Left lobe of liver (tissue), 2 donors: ENCODE measurements at regions not wholly inside any gene's neighbourhood (a gene's known extent, or its start where the extent isn't known, plus 50 kb on each side); places are given as distances from the start of the nearest gene placed in this dataset.

Experiments used
- ATAC-seq: fragments of 200-7000 bp; cut with Tn5 transposase; one replicate; pipeline ENCODE4 v1.9.1; 2020; ENCODE audit warnings: mild to moderate bottlenecking, moderate library complexity
- DNase-seq: peaks from one replicate; pipeline ENCODE4 v3.0.0-alpha.2; 2020; ENCODE audit warnings: low spot score
- donor health status: DM: no; HTN: no; CAD: no; lungs with moderate emphysema.
- donor health status: DM: no; HTN: yes; CAD: no.

- ATAC-seq (no peak), DNase-seq (no peak)
Measured at GRCh38 chr16:85495259-85495658, 117.9 kb upstream of the GSE1 start.

GRCh38 chr16:85495823-85496538 lies 117.1 kb upstream of the GSE1 start:
- no peak for DNase-seq
- no peak for ATAC-seq

- ATAC-seq, result no peak
Measured at GRCh38 chr16:85497622-85498314, 115.4 kb upstream of the GSE1 start.

GRCh38 chr16:85498607-85499006 lies 114.5 kb upstream of the GSE1 start:
- ATAC-seq, result peak; percentile 26

More at GRCh38 chr16:85497622-85498314, 115.4 kb upstream of the GSE1 start:
- DNase-seq, result no peak

GRCh38 chr16:85500220-85500619 lies 112.9 kb upstream of the GSE1 start:
- no peak for DNase-seq
- no peak for ATAC-seq

More at GRCh38 chr16:85498607-85499006, 114.5 kb upstream of the GSE1 start:
- no peak for DNase-seq

GRCh38 chr16:85501900-85502299 lies 111.2 kb upstream of the GSE1 start:
- DNase-seq (no peak), ATAC-seq (no peak)

GRCh38 chr16:85502357-85502756 lies 110.8 kb upstream of the GSE1 start:
- no peak for ATAC-seq
- no peak for DNase-seq

- DNase-seq, result no peak
- no peak for ATAC-seq
Measured at GRCh38 chr16:85503679-85504231, 109.4 kb upstream of the GSE1 start.

- no peak for ATAC-seq
Measured at GRCh38 chr16:85504242-85504641, 108.9 kb upstream of the GSE1 start.

GRCh38 chr16:85505794-85506634 lies 107.1 kb upstream of the GSE1 start:
- ATAC-seq (no peak), DNase-seq (no peak)

More at GRCh38 chr16:85504242-85504641, 108.9 kb upstream of the GSE1 start:
- no peak for DNase-seq

- ATAC-seq (no peak), DNase-seq (no peak)
Measured at GRCh38 chr16:85506635-85506911, 106.5 kb upstream of the GSE1 start.

GRCh38 chr16:85507342-85507741 lies 105.8 kb upstream of the GSE1 start:
- ATAC-seq (no peak), DNase-seq (no peak)

GRCh38 chr16:85508388-85508787 lies 104.7 kb upstream of the GSE1 start:
- DNase-seq (no peak), ATAC-seq (no peak)

GRCh38 chr16:85508993-85509392 lies 104.1 kb upstream of the GSE1 start:
- DNase-seq (no peak), ATAC-seq (no peak)

GRCh38 chr16:85510041-85510659 lies 103.0 kb upstream of the GSE1 start:
- ATAC-seq (no peak), DNase-seq (no peak)

GRCh38 chr16:85511938-85512807 lies 100.9 kb upstream of the GSE1 start:
- ATAC-seq (no peak), DNase-seq (no peak)

GRCh38 chr16:85512808-85513115 lies 100.4 kb upstream of the GSE1 start:
- DNase-seq (no peak), ATAC-seq (no peak)

- no peak for ATAC-seq
- no peak for DNase-seq
Measured at GRCh38 chr16:85513180-85513579, 99.9 kb upstream of the GSE1 start.

GRCh38 chr16:85513649-85514048 lies 99.5 kb upstream of the GSE1 start:
- DNase-seq (no peak), ATAC-seq (no peak)

- DNase-seq, result no peak
Measured at GRCh38 chr16:85514295-85514597, 98.9 kb upstream of the GSE1 start.

More at GRCh38 chr16:85514295-85514597, 98.9 kb upstream of the GSE1 start:
- no peak for ATAC-seq
